ENCODE measurements at regions not wholly inside any gene's neighbourhood (a gene's known extent, or its start where the extent isn't known, plus 50 kb on each side); places are given as distances from the start of the nearest gene placed in this dataset.

DNA sequence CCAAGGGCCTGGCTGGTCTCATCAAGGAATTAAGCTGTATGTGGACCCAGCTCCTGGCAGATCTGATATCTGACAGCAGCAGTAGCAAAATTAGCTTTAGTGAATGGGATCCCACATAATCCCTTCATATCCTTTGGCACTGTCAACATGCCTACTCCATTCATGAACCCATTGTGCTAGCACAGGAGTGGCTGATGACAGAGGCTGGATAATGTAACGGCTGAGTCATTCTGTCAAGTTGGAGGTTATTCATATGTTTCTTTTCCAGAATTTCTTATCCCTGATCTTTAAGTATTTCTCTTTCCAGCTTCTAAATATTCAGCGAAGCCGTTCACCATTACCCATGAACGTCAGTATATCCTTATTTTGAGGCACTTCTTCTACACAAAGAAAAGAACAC, 84.3 kb downstream of the EXTL2 start:
- TF ChIP-seq TAF1 (IDR thresholded peaks at IDR 0.05; ENCODE audit: low read depth, low read length) (no peak), SPI1 (IDR thresholded peaks at IDR 0.05; ENCODE audit: low read depth, low read length) (no peak), POLR2A (IDR thresholded peaks at IDR 0.05; ENCODE audit: low read depth, low read length) (no peak)
